ENCODE measurements at regions not wholly inside any gene's neighbourhood (a gene's known extent, or its start where the extent isn't known, plus 50 kb on each side); places are given as distances from the start of the nearest gene placed in this dataset.

DNA sequence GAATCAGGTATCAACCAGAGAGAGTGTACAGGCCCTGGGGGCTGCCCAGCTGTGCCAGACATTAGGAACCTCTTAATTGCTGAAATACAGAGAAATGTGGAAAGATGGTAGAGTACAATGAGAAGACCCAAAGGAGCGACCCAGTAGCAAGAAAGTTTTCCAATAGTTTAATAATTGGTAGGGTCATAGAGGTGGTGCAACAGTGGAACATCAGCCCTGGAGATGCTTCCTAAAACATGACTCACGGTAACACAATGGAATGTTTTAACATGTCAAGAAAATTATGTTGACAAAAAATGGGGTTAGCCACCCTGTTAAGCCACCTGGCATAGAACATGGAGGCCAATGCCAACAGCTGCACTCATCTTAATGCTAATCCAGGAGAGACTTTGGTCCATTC lies 284.1 kb downstream of the ELAVL2 start:
- Histone ChIP-seq H3K27me3 (ENCODE audit: control insufficient read depth, insufficient read depth, low read length) (peaks cover 26% of the 10 kb centered on the region), H3K27ac (ENCODE audit: low read length) (no peak overlapping the region), H3K36me3 (ENCODE audit: control insufficient read depth, low read depth, low read length) (no peaks in the 10 kb centered on the region), H3K4me3 (ENCODE audit: low read length) (no peak overlapping the region), H3K9me3 (ENCODE audit: control insufficient read depth, low read depth, low read length) (no peaks in the 10 kb centered on the region), H3K9ac (ENCODE audit: low read length) (no peak overlapping the region), H3K4me1 (ENCODE audit: control insufficient read depth, low read depth, low read length) (peaks cover 17% of the 10 kb centered on the region)

DNA sequence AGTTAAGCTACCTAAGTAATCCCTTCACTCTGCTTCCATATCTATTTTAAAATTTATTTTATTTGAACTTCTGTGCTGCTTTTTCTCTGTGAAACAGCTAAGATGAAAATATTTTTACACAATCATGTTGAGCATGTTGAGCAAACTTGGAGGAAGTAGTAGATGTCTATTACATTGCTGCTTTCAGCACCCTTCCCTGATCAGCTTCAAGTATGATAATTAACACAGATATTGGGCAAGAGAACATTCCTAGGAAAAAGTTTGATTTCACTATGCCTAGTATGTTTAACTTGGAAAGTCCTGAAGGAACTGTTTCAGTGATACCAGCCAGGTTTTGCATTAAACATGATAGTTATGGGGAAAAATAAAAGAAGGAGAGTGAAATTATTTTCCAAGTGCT lies 283.6 kb downstream of the ELAVL2 start:
- H3K9ac ChIP-seq (ENCODE audit: low read length) = no peak overlapping the region
- H3K4me1 ChIP-seq (ENCODE audit: control insufficient read depth, low read depth, low read length) = peaks cover 12% of the 10 kb centered on the region
- H3K27me3 ChIP-seq (ENCODE audit: control insufficient read depth, insufficient read depth, low read length) = peaks cover 22% of the 10 kb centered on the region
- H3K36me3 ChIP-seq (ENCODE audit: control insufficient read depth, low read depth, low read length) = no peaks in the 10 kb centered on the region
- no peak overlapping the region for H3K4me3 ChIP-seq (ENCODE audit: low read length)
- no peaks in the 10 kb centered on the region for H3K9me3 ChIP-seq (ENCODE audit: control insufficient read depth, low read depth, low read length)
- no peak overlapping the region for H3K27ac ChIP-seq (ENCODE audit: low read length)

DNA sequence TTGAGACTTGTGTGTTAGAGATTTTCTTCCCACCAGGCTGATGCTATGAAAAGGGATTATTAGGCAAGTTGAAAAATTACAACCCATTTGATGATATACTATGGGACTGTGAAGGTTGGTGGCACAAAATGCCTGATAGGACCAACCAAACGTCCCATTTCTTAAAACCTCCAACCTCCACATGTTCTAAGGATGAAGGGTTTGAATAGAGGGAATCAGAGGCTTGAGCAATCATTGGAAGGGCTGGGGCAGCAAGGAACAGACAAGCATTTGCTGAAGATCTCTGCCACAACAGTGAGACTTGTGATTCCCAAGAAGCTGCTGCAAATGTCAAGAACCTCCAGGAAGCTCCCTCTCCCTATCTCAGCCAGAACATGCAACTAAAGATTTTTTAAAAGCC lies 283.1 kb downstream of the ELAVL2 start:
- Histone ChIP-seq H3K27me3 (ENCODE audit: control insufficient read depth, insufficient read depth, low read length) (peaks cover 17% of the 10 kb centered on the region), H3K27ac (ENCODE audit: low read length) (no peak overlapping the region), H3K9ac (ENCODE audit: low read length) (no peak overlapping the region), H3K4me3 (ENCODE audit: low read length) (no peak overlapping the region), H3K36me3 (ENCODE audit: control insufficient read depth, low read depth, low read length) (no peaks in the 10 kb centered on the region), H3K9me3 (ENCODE audit: control insufficient read depth, low read depth, low read length) (no peaks in the 10 kb centered on the region), H3K4me1 (ENCODE audit: control insufficient read depth, low read depth, low read length) (peaks cover 10% of the 10 kb centered on the region)

DNA sequence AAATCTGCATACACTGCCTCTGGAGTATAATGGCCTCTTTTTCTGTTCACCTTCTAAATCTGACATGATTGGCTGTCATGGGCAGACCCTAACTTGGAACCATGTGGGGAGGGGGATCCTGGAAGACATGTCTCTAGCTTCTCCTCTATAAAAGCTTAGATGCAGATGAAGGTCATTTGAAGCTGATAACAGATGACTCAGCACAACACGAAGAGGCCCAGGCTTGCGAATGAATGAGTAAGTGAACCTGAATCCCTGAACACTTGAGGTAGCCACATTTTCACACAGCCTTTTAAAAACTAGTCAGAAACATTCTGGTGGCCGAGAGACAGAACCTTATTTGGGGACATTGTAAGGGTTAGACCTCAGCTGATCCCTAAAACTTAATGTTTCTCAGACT lies 282.6 kb downstream of the ELAVL2 start:
- Histone ChIP-seq H3K4me1 (ENCODE audit: control insufficient read depth, low read depth, low read length) (peaks cover 6% of the 10 kb centered on the region), H3K9ac (ENCODE audit: low read length) (no peak overlapping the region), H3K9me3 (ENCODE audit: control insufficient read depth, low read depth, low read length) (no peaks in the 10 kb centered on the region), H3K36me3 (ENCODE audit: control insufficient read depth, low read depth, low read length) (no peaks in the 10 kb centered on the region), H3K27me3 (ENCODE audit: control insufficient read depth, insufficient read depth, low read length) (peaks cover 13% of the 10 kb centered on the region), H3K27ac (ENCODE audit: low read length) (no peak overlapping the region), H3K4me3 (ENCODE audit: low read length) (no peak overlapping the region)

DNA sequence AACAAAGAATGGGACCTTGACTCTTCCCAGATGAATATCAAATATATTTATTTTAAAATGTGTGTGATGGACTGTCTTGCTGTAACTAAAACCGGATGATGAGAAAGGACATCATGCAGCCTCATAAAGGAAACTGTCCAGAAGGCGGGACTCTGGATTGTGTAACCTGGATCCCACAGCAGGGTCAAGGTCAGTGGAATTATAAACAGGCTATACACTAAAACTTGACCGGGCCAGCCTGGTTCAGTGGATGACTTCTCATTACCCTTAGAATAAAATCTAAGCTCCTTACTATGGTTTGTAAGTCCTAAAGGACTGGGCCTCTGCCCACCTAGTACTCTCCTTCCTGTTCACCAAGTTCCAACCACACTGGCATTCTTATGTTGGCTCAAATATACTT lies 280.3 kb downstream of the ELAVL2 start:
- H3K4me1 ChIP-seq (ENCODE audit: control insufficient read depth, low read depth, low read length) = peaks cover 4% of the 10 kb centered on the region
- no peaks in the 10 kb centered on the region for H3K36me3 ChIP-seq (ENCODE audit: control insufficient read depth, low read depth, low read length)
- H3K9ac ChIP-seq (ENCODE audit: low read length) = no peak overlapping the region
- no peak overlapping the region for H3K4me3 ChIP-seq (ENCODE audit: low read length)
- H3K9me3 ChIP-seq (ENCODE audit: control insufficient read depth, low read depth, low read length) = no peaks in the 10 kb centered on the region
- no peak overlapping the region for H3K27ac ChIP-seq (ENCODE audit: low read length)
- no peaks in the 10 kb centered on the region for H3K27me3 ChIP-seq (ENCODE audit: control insufficient read depth, insufficient read depth, low read length)

DNA sequence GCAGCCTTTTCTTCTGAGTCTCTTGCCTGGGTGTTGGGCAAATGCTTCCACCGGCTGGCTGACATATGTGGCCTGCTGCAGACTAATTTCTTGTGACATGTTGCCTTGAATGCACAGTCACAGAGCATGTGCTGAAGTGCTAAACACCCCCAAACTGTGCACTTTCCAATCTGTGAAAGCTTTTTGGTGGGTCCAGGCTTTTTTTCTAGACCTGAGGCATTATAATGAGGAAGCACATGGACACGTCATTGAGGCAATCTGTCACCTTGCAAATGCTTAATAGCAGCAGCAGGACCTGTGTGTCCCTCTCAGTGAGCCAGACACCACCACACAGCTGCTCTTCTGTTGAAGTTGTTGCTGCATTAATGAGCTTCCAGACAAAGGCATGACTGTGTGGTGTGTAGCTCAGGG lies 274.7 kb downstream of the ELAVL2 start:
- H3K27me3 ChIP-seq (ENCODE audit: control insufficient read depth, insufficient read depth, low read length) = no peaks in the 10 kb centered on the region
- H3K4me1 ChIP-seq (ENCODE audit: control insufficient read depth, low read depth, low read length) = peaks cover 7% of the 10 kb centered on the region
- no peaks in the 10 kb centered on the region for H3K9me3 ChIP-seq (ENCODE audit: control insufficient read depth, low read depth, low read length)
- H3K27ac ChIP-seq (ENCODE audit: low read length) = no peak overlapping the region
- H3K36me3 ChIP-seq (ENCODE audit: control insufficient read depth, low read depth, low read length) = no peaks in the 10 kb centered on the region
- no peak overlapping the region for H3K9ac ChIP-seq (ENCODE audit: low read length)
- H3K4me3 ChIP-seq (ENCODE audit: low read length) = no peak overlapping the region

DNA sequence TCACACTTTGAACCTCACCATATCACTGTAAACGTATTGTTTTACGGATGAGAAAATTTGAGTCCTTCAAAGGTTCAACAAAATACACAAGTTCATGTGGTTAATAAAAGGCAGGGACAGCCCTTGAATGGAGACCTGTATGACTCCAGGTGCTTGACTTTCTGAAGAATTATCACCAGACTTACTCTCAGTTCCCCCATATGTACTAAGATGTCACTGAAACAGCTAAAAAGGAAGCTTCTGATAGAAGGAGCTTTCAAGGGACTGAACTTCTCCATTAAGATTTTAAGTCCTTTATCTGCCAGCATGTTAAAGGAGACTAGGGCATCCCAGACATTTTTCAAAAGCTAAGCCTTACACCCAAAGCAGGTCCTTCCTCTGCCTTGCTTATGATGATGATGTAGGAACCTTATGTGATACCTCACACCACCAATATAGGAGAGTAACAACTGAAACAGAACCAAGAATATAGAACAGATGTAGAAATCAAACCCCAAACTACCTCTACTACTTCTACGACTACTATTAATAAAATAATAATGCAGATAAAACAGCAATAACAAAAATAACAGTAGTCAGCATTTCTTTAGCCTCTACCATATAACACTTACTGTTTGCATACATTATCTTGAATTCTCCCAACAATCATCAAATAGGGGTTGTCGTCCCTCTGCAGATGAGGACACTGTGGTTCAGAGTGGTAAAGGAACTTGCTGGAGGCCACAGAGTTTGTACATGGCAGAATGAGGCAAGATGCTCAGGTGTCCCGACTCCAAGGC lies 273.9 kb downstream of the ELAVL2 start:
- Histone ChIP-seq H3K9me3 (ENCODE audit: control insufficient read depth, low read depth, low read length) (no peaks in the 10 kb centered on the region), H3K36me3 (ENCODE audit: control insufficient read depth, low read depth, low read length) (no peaks in the 10 kb centered on the region), H3K27ac (ENCODE audit: low read length) (no peak overlapping the region), H3K4me3 (ENCODE audit: low read length) (no peak overlapping the region), H3K27me3 (ENCODE audit: control insufficient read depth, insufficient read depth, low read length) (no peaks in the 10 kb centered on the region), H3K4me1 (ENCODE audit: control insufficient read depth, low read depth, low read length) (peaks cover 7% of the 10 kb centered on the region), H3K9ac (ENCODE audit: low read length) (no peak overlapping the region)

DNA sequence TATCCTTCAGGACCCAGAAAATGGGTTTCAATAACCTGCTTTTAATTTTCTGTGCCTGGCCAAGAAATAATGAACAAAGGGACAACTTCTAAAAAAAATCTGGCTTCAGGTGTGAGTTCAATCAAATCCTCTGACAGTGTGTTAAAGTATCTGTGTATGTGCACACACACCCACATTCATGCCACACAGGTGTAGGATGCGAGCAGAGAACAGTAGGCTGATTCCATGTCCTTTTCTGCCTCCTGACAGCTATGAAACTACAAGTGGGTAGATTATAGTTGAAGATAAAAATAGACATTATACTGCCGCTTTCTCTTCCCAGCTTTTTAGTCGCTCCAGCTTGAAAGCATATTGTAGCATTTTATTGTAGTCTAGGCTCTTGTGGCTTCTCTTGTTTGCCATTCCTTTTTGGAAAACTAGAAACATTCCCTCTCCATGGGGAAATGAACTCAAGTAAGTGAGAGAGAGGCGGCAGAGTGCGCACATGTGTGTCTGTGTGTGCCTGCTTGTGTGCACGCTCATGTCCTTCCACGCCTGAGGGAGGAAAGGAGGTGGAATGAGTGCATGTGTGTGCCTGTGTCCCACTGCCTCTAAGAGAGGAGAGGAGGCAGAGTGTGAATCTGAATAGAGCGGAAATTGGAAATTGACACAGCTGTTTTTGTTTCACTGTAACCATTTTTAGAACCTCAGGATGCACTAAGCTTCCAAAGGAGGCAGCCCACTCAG lies 273.0 kb downstream of the ELAVL2 start:
- Histone ChIP-seq H3K4me3 (ENCODE audit: low read length) (no peak overlapping the region), H3K27ac (ENCODE audit: low read length) (no peak overlapping the region), H3K9ac (ENCODE audit: low read length) (no peak overlapping the region), H3K9me3 (ENCODE audit: control insufficient read depth, low read depth, low read length) (no peaks in the 10 kb centered on the region), H3K4me1 (ENCODE audit: control insufficient read depth, low read depth, low read length) (peaks cover 7% of the 10 kb centered on the region), H3K36me3 (ENCODE audit: control insufficient read depth, low read depth, low read length) (no peaks in the 10 kb centered on the region), H3K27me3 (ENCODE audit: control insufficient read depth, insufficient read depth, low read length) (no peaks in the 10 kb centered on the region)

DNA sequence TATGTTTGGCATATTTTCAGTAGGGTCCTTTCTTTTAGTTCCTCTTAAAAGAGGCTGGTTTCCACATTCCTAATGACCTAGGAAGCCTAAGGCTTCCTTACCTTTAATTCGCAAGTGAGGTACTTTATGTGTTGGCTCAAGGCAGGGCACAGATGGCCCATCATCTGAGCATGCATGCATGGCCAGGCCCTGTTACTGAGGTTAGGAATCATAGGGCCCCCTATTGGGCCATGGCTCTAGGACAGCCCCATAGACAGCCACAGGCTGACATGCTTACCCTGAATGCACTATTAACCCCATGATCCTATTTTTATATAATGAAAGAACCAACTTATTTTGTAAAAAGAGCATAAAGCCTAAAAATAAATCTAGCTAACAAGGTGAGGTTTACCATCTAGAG lies 271.4 kb downstream of the ELAVL2 start:
- Histone ChIP-seq H3K4me3 (ENCODE audit: low read length) (no peak overlapping the region), H3K27ac (ENCODE audit: low read length) (no peak overlapping the region), H3K36me3 (ENCODE audit: control insufficient read depth, low read depth, low read length) (no peaks in the 10 kb centered on the region), H3K4me1 (ENCODE audit: control insufficient read depth, low read depth, low read length) (peaks cover 7% of the 10 kb centered on the region), H3K9me3 (ENCODE audit: control insufficient read depth, low read depth, low read length) (no peaks in the 10 kb centered on the region), H3K27me3 (ENCODE audit: control insufficient read depth, insufficient read depth, low read length) (no peaks in the 10 kb centered on the region), H3K9ac (ENCODE audit: low read length) (no peak overlapping the region)

DNA sequence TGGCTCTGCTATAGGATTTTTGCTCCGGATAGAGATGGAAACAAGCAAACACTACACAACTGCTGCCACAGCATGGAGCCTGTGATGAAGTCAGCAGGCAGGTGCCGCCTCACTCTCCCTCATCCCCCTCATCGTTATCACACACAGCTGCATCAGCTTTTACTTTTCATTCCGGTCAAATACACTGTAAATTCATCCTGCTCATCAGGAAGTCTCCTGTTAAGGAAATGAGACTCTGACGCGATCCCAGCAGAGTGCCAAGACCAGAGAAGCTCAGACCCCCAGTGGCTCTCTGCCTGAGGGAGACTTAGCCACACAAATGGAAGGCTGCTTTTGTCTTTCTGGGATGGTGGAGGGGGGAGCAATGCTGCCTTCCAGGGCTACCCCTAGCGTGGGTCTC lies 270.2 kb downstream of the ELAVL2 start:
- H3K4me1 ChIP-seq (ENCODE audit: control insufficient read depth, low read depth, low read length) = peaks cover 7% of the 10 kb centered on the region
- no peak overlapping the region for H3K4me3 ChIP-seq (ENCODE audit: low read length)
- no peak overlapping the region for H3K27ac ChIP-seq (ENCODE audit: low read length)
- H3K9me3 ChIP-seq (ENCODE audit: control insufficient read depth, low read depth, low read length) = no peaks in the 10 kb centered on the region
- no peaks in the 10 kb centered on the region for H3K27me3 ChIP-seq (ENCODE audit: control insufficient read depth, insufficient read depth, low read length)
- no peaks in the 10 kb centered on the region for H3K36me3 ChIP-seq (ENCODE audit: control insufficient read depth, low read depth, low read length)
- H3K9ac ChIP-seq (ENCODE audit: low read length) = no peak overlapping the region

DNA sequence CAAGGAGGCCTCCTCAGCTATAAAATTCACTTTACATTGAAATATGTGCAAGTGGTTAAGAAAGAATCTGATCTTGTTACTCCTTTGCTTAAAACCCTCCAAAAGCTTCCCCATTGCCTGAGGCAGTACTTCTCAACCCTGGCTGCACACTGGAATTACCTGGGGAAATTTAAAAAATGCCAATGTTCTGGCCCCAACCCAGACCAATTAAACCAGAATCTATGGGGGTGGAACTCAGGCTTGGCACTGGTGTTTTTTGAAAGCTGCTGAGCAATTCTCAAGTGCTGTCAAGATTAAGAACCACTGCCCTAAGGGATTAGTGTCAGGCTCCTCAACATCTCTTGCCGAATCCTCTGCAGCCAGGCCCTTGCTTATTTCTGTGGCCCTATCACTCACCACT lies 269.6 kb downstream of the ELAVL2 start:
- no peaks in the 10 kb centered on the region for H3K9me3 ChIP-seq (ENCODE audit: control insufficient read depth, low read depth, low read length)
- no peaks in the 10 kb centered on the region for H3K27me3 ChIP-seq (ENCODE audit: control insufficient read depth, insufficient read depth, low read length)

DNA sequence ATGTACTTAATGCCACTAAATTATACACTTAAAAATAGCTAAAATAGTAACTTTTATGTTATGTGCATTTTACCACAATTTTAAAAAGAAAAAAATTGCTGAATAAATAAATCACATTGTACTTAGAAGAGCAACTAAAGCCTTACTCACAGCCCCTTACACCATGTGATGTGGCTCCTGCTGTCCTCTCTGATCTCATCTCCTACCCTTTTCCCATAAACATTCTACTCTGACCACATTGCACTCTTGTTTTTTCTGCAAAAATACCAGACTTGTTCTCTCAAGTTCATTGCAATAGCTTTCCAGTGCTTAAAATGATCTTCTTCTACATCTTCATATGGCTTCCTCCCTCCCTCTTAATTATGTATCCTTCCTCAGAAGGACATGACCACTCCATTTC lies 268.4 kb downstream of the ELAVL2 start:
- H3K27me3 ChIP-seq (ENCODE audit: control insufficient read depth, insufficient read depth, low read length) = no peaks in the 10 kb centered on the region
- H3K4me3 ChIP-seq (ENCODE audit: low read length) = no peak overlapping the region
- H3K27ac ChIP-seq (ENCODE audit: low read length) = no peak overlapping the region
- no peaks in the 10 kb centered on the region for H3K36me3 ChIP-seq (ENCODE audit: control insufficient read depth, low read depth, low read length)
- H3K4me1 ChIP-seq (ENCODE audit: control insufficient read depth, low read depth, low read length) = peaks cover 7% of the 10 kb centered on the region
- no peaks in the 10 kb centered on the region for H3K9me3 ChIP-seq (ENCODE audit: control insufficient read depth, low read depth, low read length)
- H3K9ac ChIP-seq (ENCODE audit: low read length) = no peak overlapping the region

More for the DNA sequence above, 269.6 kb downstream of the ELAVL2 start:
- no peak overlapping the region for H3K27ac ChIP-seq (ENCODE audit: low read length)
- H3K4me1 ChIP-seq (ENCODE audit: control insufficient read depth, low read depth, low read length) = peaks cover 7% of the 10 kb centered on the region
- H3K9ac ChIP-seq (ENCODE audit: low read length) = no peak overlapping the region
- H3K4me3 ChIP-seq (ENCODE audit: low read length) = no peak overlapping the region
- no peaks in the 10 kb centered on the region for H3K36me3 ChIP-seq (ENCODE audit: control insufficient read depth, low read depth, low read length)
